IMR-90 (cell line): ENCODE measurements at regions not wholly inside any gene's neighbourhood (a gene's known extent, or its start where the extent isn't known, plus 50 kb on each side); places are given as distances from the start of the nearest gene placed in this dataset.
A peak's percentile ranks its signal among the peaks of the same experiment; 100 is the strongest.

Source experiments
- ATAC-seq: fragments of 200-7000 bp; cut with Tn5 transposase; 2 replicates; pipeline ENCODE4 v1.9.1; 2020; ENCODE audit warnings: low read depth, mild to moderate bottlenecking, moderate library complexity
- BruUV-seq: library from RNA; stranded (reverse); fragments of 400-500 nt; replicated peaks from 2 replicates; lab custom pipeline; 2021; lab: Mats Ljungman, UMichigan
- CTCF ChIA-PET: fragments of 300-600 bp; formaldehyde crosslinking; extraction: SDS; loops from one replicate; lab custom pipeline; 2021; ENCODE audit warnings: antibody characterized with exemption; lab: Yijun Ruan, JAX
- POLR2A ChIA-PET: fragments of 300-600 bp; sonication (Branson Sonifier 250); formaldehyde crosslinking; loops from one replicate; lab custom pipeline; 2022; ENCODE audit warnings: antibody characterized with exemption; ENCODE audit not compliant: unreplicated experiment; lab: Charles Lee
- DNase-seq: peaks from one replicate; pipeline ENCODE4 v3.0.0; 2013
- H2AFZ ChIP-seq: replicated peaks from 2 replicates; pipeline ENCODE3; 2013; ENCODE audit warnings: low read length, mild to moderate bottlenecking; ENCODE audit not compliant: poor library complexity
- H2AK5ac ChIP-seq: 2 replicates; pipeline ENCODE4 v1.6.1; 2013; ENCODE audit warnings: low read depth, low read length, inconsistent platforms
- H2AK9ac ChIP-seq: replicated peaks from 2 replicates; pipeline ENCODE3; 2013; ENCODE audit warnings: mild to moderate bottlenecking, low read depth, low read length, moderate library complexity; ENCODE audit not compliant: poor library complexity
- H2BK120ac ChIP-seq: 2 replicates; pipeline ENCODE4 v1.6.1; 2013; ENCODE audit warnings: low read depth, low read length, inconsistent platforms
- H2BK15ac ChIP-seq: 3 replicates; pipeline ENCODE4 v1.6.1; 2013; ENCODE audit warnings: low read depth, low read length, inconsistent platforms
- H2BK20ac ChIP-seq: 2 replicates; pipeline ENCODE4 v1.6.1; 2013; ENCODE audit warnings: low read depth, mild to moderate bottlenecking, inconsistent platforms, low read length, moderate library complexity
- H2BK5ac ChIP-seq: 2 replicates; pipeline ENCODE4 v1.6.1; 2013; ENCODE audit warnings: mild to moderate bottlenecking, low read depth, low read length, inconsistent platforms; ENCODE audit not compliant: poor library complexity, severe bottlenecking
- H3K14ac ChIP-seq: replicated peaks from 2 replicates; pipeline ENCODE4 v1.6.1; 2013; ENCODE audit warnings: low read depth, low read length, inconsistent platforms
- H3K18ac ChIP-seq: 2 replicates; pipeline ENCODE4 v1.6.1; 2013; ENCODE audit warnings: low read depth, low read length, control low read depth
- H3K23ac ChIP-seq: 2 replicates; pipeline ENCODE4 v1.6.1; 2013; ENCODE audit warnings: low read depth, low read length, inconsistent platforms
- H3K27ac ChIP-seq: 2 replicates; pipeline ENCODE4 v1.5.1; 2013; ENCODE audit warnings: mild to moderate bottlenecking, control low read depth, low read length; ENCODE audit not compliant: insufficient read depth
- H3K27me3 ChIP-seq: 2 replicates; pipeline ENCODE4 v1.6.1; 2013; ENCODE audit warnings: low read length; ENCODE audit not compliant: control insufficient read depth, insufficient read depth
- H3K36me3 ChIP-seq: 2 replicates; pipeline ENCODE4 v1.6.1; 2013; ENCODE audit warnings: low read length, mixed read lengths; ENCODE audit not compliant: control insufficient read depth, insufficient read depth
- H3K4ac ChIP-seq: 2 replicates; pipeline ENCODE4 v1.6.1; 2013; ENCODE audit warnings: low read depth, low read length, inconsistent platforms
- H3K4me1 ChIP-seq: 2 replicates; pipeline ENCODE4 v1.6.1; 2013; ENCODE audit warnings: low read length, mixed read lengths; ENCODE audit not compliant: control insufficient read depth, insufficient read depth
- H3K4me2 ChIP-seq: 2 replicates; pipeline ENCODE4 v1.6.1; 2013; ENCODE audit warnings: low read depth, mild to moderate bottlenecking, control low read depth, low read length, moderate library complexity
- H3K4me3 ChIP-seq: 2 replicates; pipeline ENCODE4 v1.5.1; 2013; ENCODE audit warnings: low read depth, mild to moderate bottlenecking, control low read depth, low read length, moderate library complexity; ENCODE audit not compliant: insufficient read depth
- H3K56ac ChIP-seq: 2 replicates; pipeline ENCODE4 v1.6.1; 2013; ENCODE audit warnings: low read length, inconsistent platforms; ENCODE audit not compliant: insufficient read depth; ENCODE audit errors: extremely low read depth
- H3K79me1 ChIP-seq, 2 experiments: 2 replicates each; pipeline ENCODE4 v1.6.1; 2013; ENCODE audit warnings: low read length in 2 of 2, inconsistent platforms in 1 of 2, low read depth in 1 of 2
- H3K9ac ChIP-seq: 2 replicates; pipeline ENCODE4 v1.6.1; 2013; ENCODE audit warnings: low read depth, low read length, control low read depth
- H3K9me1 ChIP-seq: 2 replicates; pipeline ENCODE4 v1.6.1; 2013; ENCODE audit warnings: low read length, inconsistent platforms; ENCODE audit not compliant: insufficient read depth
- H3K9me3 ChIP-seq: 2 replicates; pipeline ENCODE4 v1.6.1; 2013; ENCODE audit warnings: low read length; ENCODE audit not compliant: control insufficient read depth, insufficient read depth
- H4K20me1 ChIP-seq: 2 replicates; pipeline ENCODE4 v1.6.1; 2013; ENCODE audit warnings: low read length, inconsistent platforms; ENCODE audit not compliant: insufficient read depth
- H4K5ac ChIP-seq: 2 replicates; pipeline ENCODE4 v1.6.1; 2013; ENCODE audit warnings: mild to moderate bottlenecking, low read depth, low read length, control low read depth
- H4K8ac ChIP-seq, 2 experiments: 2 replicates each; pipeline ENCODE4 v1.6.1; 2013; ENCODE audit warnings: low read depth in 2 of 2, low read length in 2 of 2, control low read depth in 1 of 2, inconsistent platforms in 1 of 2
- H4K91ac ChIP-seq: 2 replicates; pipeline ENCODE4 v1.6.1; 2013; ENCODE audit warnings: low read depth, low read length, inconsistent platforms; ENCODE audit not compliant: insufficient read depth
- CEBPB ChIP-seq: IDR thresholded peaks from 2 replicates; pipeline ENCODE4 v1.6.1; 2012; ENCODE audit warnings: low read depth, low read length, improper control_type of control experiment
- MAFK ChIP-seq: IDR thresholded peaks from 2 replicates; pipeline ENCODE4 v1.6.1; 2012; ENCODE audit warnings: low read depth, low read length, improper control_type of control experiment
- WGBS, 2 experiments: methylation state at CpG; one replicate each; pipeline versions ENCODE4 v1.1.5 to v1.1.7; 2013; ENCODE audit warnings: missing lambda C conversion rate in 2 of 2; ENCODE audit not compliant: insufficient read length in 1 of 2; ENCODE audit errors: extremely low coverage in 2 of 2; 5-methylcytosine and 5-hydroxymethylcytosine counted together
- dilution Hi-C: fragments of 300-500 bp; cut with HindIII; formaldehyde crosslinking; loops from one replicate; pipeline ENCODE4 v1.14.3; 2018; ENCODE audit warnings: low sequenced_read_pairs; ENCODE audit not compliant: unreplicated experiment
- in situ Hi-C: fragments of 300-500 bp; cut with MboI; formaldehyde crosslinking; loops from 3 replicates; pipeline ENCODE4 v1.14.3; 2019; ENCODE audit warnings: low sequenced_read_pairs, inconsistent platforms, mixed read lengths
- intact Hi-C: fragments of 100-400 bp; cut with micrococcal nuclease; formaldehyde crosslinking; loops from 2 replicates; pipeline ENCODE4 v1.10.0; 2022
- TF ChIP-seq, protein P1 (sequence below): fragments of 150-350 bp; IDR thresholded peaks from 2 replicates; pipeline ENCODE4 v1.6.1; 2016; ENCODE audit warnings: low read depth, mild to moderate bottlenecking, low read length, moderate library complexity, borderline replicate concordance

DNA sequence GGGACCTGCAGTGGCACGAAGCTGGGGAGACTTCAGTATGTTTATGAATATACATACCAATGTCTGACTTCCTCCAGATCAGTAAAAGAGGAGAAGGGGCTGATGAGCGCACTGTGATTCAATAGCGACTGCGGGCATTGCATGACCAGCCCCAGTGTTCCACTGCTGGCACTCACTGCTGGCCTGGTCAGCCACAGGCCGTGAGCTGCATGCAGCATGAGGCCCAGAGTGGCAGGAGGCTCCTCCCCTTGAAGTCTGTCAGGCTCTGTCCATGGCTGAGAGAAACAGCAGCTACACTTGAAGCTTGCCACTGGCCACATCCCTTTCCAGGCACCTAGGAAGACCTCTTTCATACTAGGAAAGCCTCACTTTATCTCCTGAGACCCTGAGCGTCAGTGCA lies 265.9 kb upstream of the CDYL start:
- H2AK5ac ChIP-seq: no peak overlapping the region
- H2BK20ac ChIP-seq: no peak overlapping the region
- H3K4me2 ChIP-seq: no peak overlapping the region
- H3K27me3 ChIP-seq: peaks cover 1% of the 10 kb centered on the region
- ATAC-seq (peak; percentile 74), DNase-seq (no peak)
- no peak overlapping the region for H2BK120ac ChIP-seq
- H3K36me3 ChIP-seq: no peaks in the 10 kb centered on the region
- H2AFZ ChIP-seq: peak overlapping the region; percentile 55
- no peaks in the 10 kb centered on the region for H3K9me3 ChIP-seq
- no peak overlapping the region for H3K18ac ChIP-seq
- no peak overlapping the region for H3K4ac ChIP-seq
- H3K23ac ChIP-seq: no peak overlapping the region
- no peak overlapping the region for H3K4me3 ChIP-seq
- H2AK9ac ChIP-seq: peak overlapping the region; percentile 33
- no peaks in the 10 kb centered on the region for H4K20me1 ChIP-seq
- intact Hi-C loops: no loop called here
- no peaks in the 10 kb centered on the region for H3K9me1 ChIP-seq
- WGBS, 2 experiments: 65% methylated on average over 4 of the region's 6 CpGs; no CpG with 5 or more reads in 1 of the 2 experiments
- H2BK15ac ChIP-seq: no peak overlapping the region
- dilution Hi-C loops: no loop called here
- no peak overlapping the region for H2BK5ac ChIP-seq
- TF ChIP-seq CEBPB (no peak), MAFK (no peak)
- TF ChIP-seq, protein P1, sequence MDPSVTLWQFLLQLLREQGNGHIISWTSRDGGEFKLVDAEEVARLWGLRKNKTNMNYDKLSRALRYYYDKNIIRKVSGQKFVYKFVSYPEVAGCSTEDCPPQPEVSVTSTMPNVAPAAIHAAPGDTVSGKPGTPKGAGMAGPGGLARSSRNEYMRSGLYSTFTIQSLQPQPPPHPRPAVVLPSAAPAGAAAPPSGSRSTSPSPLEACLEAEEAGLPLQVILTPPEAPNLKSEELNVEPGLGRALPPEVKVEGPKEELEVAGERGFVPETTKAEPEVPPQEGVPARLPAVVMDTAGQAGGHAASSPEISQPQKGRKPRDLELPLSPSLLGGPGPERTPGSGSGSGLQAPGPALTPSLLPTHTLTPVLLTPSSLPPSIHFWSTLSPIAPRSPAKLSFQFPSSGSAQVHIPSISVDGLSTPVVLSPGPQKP: no peak
- no peak overlapping the region for H4K8ac ChIP-seq
- no peak overlapping the region for H3K14ac ChIP-seq
- POLR2A ChIA-PET: no interaction called here
- no TSS peak for BruUV-seq
- no peak overlapping the region for H3K27ac ChIP-seq
- in situ Hi-C loops: no loop called here
- H3K9ac ChIP-seq: no peak overlapping the region
- H4K91ac ChIP-seq: no peak overlapping the region
- H3K56ac ChIP-seq: no peak overlapping the region
- H3K4me1 ChIP-seq: no peaks in the 10 kb centered on the region; the same call in 1 of the 2 replicates
- H4K5ac ChIP-seq: no peak overlapping the region
- no peaks in the 10 kb centered on the region for H3K79me1 ChIP-seq
- CTCF ChIA-PET: no interaction called here
